ENCODE measurements at regions not wholly inside any gene's neighbourhood (a gene's known extent, or its start where the extent isn't known, plus 50 kb on each side); places are given as distances from the start of the nearest gene placed in this dataset.

GRCh38 chr2:67500541-67500940, 103.4 kb downstream of the ETAA1 start:
- no peak overlapping the region for H3K4me3 ChIP-seq (ENCODE audit: low read length)
- DNase-seq (ENCODE audit: low read depth): no peak
- no peak for TF ChIP-seq CTCF (IDR thresholded peaks at IDR 0.05; ENCODE audit: insufficient read depth, low read depth, low read length, missing control alignments)

DNA sequence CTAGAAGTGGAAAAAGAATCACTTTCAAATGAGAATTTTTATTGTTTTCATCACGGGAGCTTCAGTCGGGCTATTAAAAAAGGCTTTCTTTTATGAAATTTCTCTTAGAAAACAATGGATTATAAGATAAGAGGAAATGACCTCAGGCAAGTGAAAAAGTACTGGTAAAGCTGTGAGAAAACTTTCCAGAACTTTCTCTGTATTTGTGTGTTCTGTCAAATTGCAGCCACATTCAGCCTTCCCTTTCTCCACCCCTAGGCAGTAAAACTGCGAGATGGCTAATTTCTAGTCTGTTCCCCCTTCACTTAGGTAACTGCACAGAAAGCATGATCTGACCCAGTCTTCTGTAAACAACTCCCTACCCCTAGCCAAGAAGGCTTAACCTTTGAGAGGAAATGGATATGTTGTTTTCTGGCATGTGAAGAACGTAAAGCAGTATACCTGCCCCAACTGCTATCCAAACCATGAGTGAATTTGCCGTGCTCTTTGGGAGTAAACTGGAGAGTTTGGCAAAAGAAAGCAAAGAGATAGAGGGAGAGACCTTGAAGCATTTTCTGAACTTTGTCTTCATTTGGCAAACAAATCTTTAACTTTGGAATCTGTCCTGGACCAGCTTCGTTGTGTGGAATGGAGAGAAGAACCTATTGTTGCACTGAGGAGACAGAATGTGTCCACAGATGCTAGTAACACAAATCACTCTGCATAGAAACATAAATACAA, 105.4 kb downstream of the ETAA1 start:
- H3K4me3 ChIP-seq (ENCODE audit: low read length): no peak overlapping the region
- no peak for TF ChIP-seq CTCF (IDR thresholded peaks at IDR 0.05; ENCODE audit: insufficient read depth, low read depth, low read length, missing control alignments)
- DNase-seq (ENCODE audit: low read depth): no peak

GRCh38 chr2:67503066-67503795, 106.1 kb downstream of the ETAA1 start:
- no peak overlapping the region for H3K4me3 ChIP-seq (ENCODE audit: low read length)
- DNase-seq (ENCODE audit: low read depth): peak; percentile 87
- no peak for TF ChIP-seq CTCF (IDR thresholded peaks at IDR 0.05; ENCODE audit: insufficient read depth, low read depth, low read length, missing control alignments)

DNA sequence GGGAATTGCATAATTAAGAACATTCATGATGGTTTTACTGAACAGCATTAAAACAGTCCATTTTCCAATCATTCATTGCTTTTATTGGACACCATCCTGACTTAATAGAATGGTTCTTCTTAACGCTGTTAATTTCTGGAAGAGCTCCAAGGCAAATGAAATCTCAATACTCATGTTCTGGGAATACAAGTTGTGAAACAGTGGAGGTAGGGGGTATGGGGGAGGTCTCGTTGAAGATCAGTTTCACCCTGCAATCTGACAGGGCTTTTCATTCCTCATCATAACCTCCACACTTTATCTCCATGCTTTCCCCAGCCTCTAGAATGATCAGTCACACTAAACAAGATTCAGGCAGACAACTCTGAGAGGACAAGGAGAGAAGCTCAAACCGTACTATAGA, 113.6 kb downstream of the ETAA1 start:
- DNase-seq (ENCODE audit: low read depth): no peak
- H3K4me3 ChIP-seq (ENCODE audit: low read length): no peak overlapping the region
- no peak for TF ChIP-seq CTCF (IDR thresholded peaks at IDR 0.05; ENCODE audit: insufficient read depth, low read depth, low read length, missing control alignments)

DNA sequence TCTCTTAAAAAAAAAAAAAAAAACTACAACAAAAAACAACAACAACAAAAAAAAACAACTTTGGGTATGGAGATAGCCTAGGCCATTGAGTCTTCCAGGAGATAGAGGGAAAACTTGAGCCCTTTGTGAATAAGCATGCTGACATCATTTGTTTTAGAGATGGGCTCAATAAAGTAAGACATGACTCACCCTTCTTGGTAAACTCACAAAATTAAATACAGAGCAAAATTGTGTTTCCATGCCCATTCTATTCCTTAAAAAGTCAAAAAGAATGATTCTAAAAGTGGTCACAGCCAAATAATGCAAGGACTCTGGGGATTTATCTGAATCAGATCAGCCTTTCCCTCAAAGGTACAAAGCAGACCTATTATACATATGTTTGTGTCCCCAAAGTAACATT, 117.4 kb downstream of the ETAA1 start:
- DNase-seq (ENCODE audit: low read depth): peak; percentile 56
- no peak for TF ChIP-seq CTCF (IDR thresholded peaks at IDR 0.05; ENCODE audit: insufficient read depth, low read depth, low read length, missing control alignments)

GRCh38 chr2:67515056-67515455, 117.9 kb downstream of the ETAA1 start:
- TF ChIP-seq CTCF (IDR thresholded peaks at IDR 0.05; ENCODE audit: insufficient read depth, low read depth, low read length, missing control alignments): no peak
- no peak overlapping the region for H3K4me3 ChIP-seq (ENCODE audit: low read length)
- peak; percentile 77 for DNase-seq (ENCODE audit: low read depth)

More for the DNA sequence above, 117.4 kb downstream of the ETAA1 start:
- no peak overlapping the region for H3K4me3 ChIP-seq (ENCODE audit: low read length)
